Trophoblast cell (in vitro differentiated cells and primary cell): ENCODE measurements at regions not wholly inside any gene's neighbourhood (a gene's known extent, or its start where the extent isn't known, plus 50 kb on each side); places are given as distances from the start of the nearest gene placed in this dataset.

Experiments
- DNase-seq, 2 donors: peaks; one replicate each; pipeline ENCODE4 v3.0.0-alpha.2; 2016
- H2AFZ ChIP-seq: 2 replicates; pipeline ENCODE4 v1.6.1; 2013; ENCODE audit warnings: low read length, moderate library complexity, mild to moderate bottlenecking; ENCODE audit not compliant: insufficient read depth, poor library complexity
- H2AK5ac ChIP-seq: 2 replicates; pipeline ENCODE4 v1.6.1; 2013; ENCODE audit warnings: mild to moderate bottlenecking, low read length
- H2BK120ac ChIP-seq: 2 replicates; pipeline ENCODE4 v1.6.1; 2013; ENCODE audit warnings: low read length, mild to moderate bottlenecking, moderate library complexity; ENCODE audit not compliant: insufficient read depth, poor library complexity
- H2BK12ac ChIP-seq: 2 replicates; pipeline ENCODE4 v1.6.1; 2013; ENCODE audit warnings: mild to moderate bottlenecking, low read length, moderate library complexity
- H2BK5ac ChIP-seq: 2 replicates; pipeline ENCODE4 v1.6.1; 2013; ENCODE audit warnings: low read length, low read depth, moderate library complexity, mild to moderate bottlenecking; ENCODE audit not compliant: poor library complexity
- H3K14ac ChIP-seq: 2 replicates; pipeline ENCODE4 v1.6.1; 2013; ENCODE audit warnings: mild to moderate bottlenecking, low read length
- H3K18ac ChIP-seq: 2 replicates; pipeline ENCODE4 v1.6.1; 2013; ENCODE audit warnings: mild to moderate bottlenecking, low read length
- H3K23ac ChIP-seq: 2 replicates; pipeline ENCODE4 v1.6.1; 2013; ENCODE audit warnings: low read length
- H3K27ac ChIP-seq: 2 replicates; pipeline ENCODE4 v1.5.1; 2013; ENCODE audit warnings: low read depth, mild to moderate bottlenecking, inconsistent platforms, low read length, moderate library complexity
- H3K27me3 ChIP-seq: 2 replicates; pipeline ENCODE4 v1.6.1; 2013; ENCODE audit warnings: inconsistent platforms, mild to moderate bottlenecking, low read length, moderate library complexity; ENCODE audit not compliant: insufficient read depth
- H3K36me3 ChIP-seq, 2 experiments: 1 replicate in 1 of 2; 2 replicates in 1 of 2; pipeline ENCODE4 v1.6.1; 2013; ENCODE audit warnings: low read length in 2 of 2, mild to moderate bottlenecking in 2 of 2, moderate library complexity in 1 of 2; ENCODE audit not compliant: insufficient read depth in 2 of 2, control insufficient read depth in 1 of 2
- H3K4ac ChIP-seq: 2 replicates; pipeline ENCODE4 v1.6.1; 2013; ENCODE audit warnings: low read depth, mild to moderate bottlenecking, low read length, moderate library complexity
- H3K4me1 ChIP-seq, 2 experiments: 1 replicate in 1 of 2; 2 replicates in 1 of 2; pipeline ENCODE4 v1.6.1; 2013; ENCODE audit warnings: low read length in 2 of 2, mild to moderate bottlenecking in 2 of 2, moderate library complexity in 1 of 2; ENCODE audit not compliant: insufficient read depth in 2 of 2, control insufficient read depth in 1 of 2
- H3K4me2 ChIP-seq: 2 replicates; pipeline ENCODE4 v1.6.1; 2013; ENCODE audit warnings: inconsistent platforms, mild to moderate bottlenecking, low read length, moderate library complexity
- H3K4me3 ChIP-seq: 2 replicates; pipeline ENCODE4 v1.5.1; 2013; ENCODE audit warnings: mild to moderate bottlenecking, low read depth, low read length, inconsistent platforms
- H3K79me1 ChIP-seq: one replicate; pipeline ENCODE4 v1.6.1; 2013; ENCODE audit warnings: low read length
- H3K79me2 ChIP-seq: 2 replicates; pipeline ENCODE4 v1.6.1; 2013; ENCODE audit warnings: low read length, mild to moderate bottlenecking; ENCODE audit not compliant: control insufficient read depth, insufficient read depth, poor library complexity
- H3K9ac ChIP-seq: 2 replicates; pipeline ENCODE4 v1.6.1; 2013; ENCODE audit warnings: mild to moderate bottlenecking, low read length
- H3K9me3 ChIP-seq: 2 replicates; pipeline ENCODE4 v1.6.1; 2013; ENCODE audit warnings: low read depth, mild to moderate bottlenecking, control low read depth, inconsistent platforms, low read length; ENCODE audit not compliant: insufficient read depth
- H4K12ac ChIP-seq: 2 replicates; pipeline ENCODE4 v1.6.1; 2013; ENCODE audit warnings: low read depth, mild to moderate bottlenecking, low read length, moderate library complexity
- H4K8ac ChIP-seq: 2 replicates; pipeline ENCODE4 v1.6.1; 2013; ENCODE audit warnings: low read depth, mild to moderate bottlenecking, low read length, moderate library complexity
- H4K91ac ChIP-seq: one replicate; pipeline ENCODE4 v1.6.1; 2013; ENCODE audit warnings: low read depth, mild to moderate bottlenecking, low read length, moderate library complexity
- WGBS: extraction: QIAGEN DNeasy Blood & Tissue Kit; methylation state at CpG from one replicate; pipeline ENCODE4 v1.1.7; 2013; ENCODE audit warnings: missing lambda C conversion rate; ENCODE audit not compliant: insufficient read length, insufficient coverage; ENCODE audit errors: extremely low coverage; 5-methylcytosine and 5-hydroxymethylcytosine counted together

- no peak overlapping the region for H2BK120ac ChIP-seq
Measured at GRCh38 chr2:82528288-82528687, 1930.8 kb downstream of the SUCLG1 start.

GRCh38 chr2:82527124-82527523 lies 1932.0 kb downstream of the SUCLG1 start:
- H3K4ac ChIP-seq = no peak overlapping the region
- no peak overlapping the region for H3K14ac ChIP-seq
- H3K9me3 ChIP-seq = peaks cover 2% of the 10 kb centered on the region
- H3K4me1 ChIP-seq = no peaks in the 10 kb centered on the region
- H3K23ac ChIP-seq = no peak overlapping the region
- H4K8ac ChIP-seq = no peak overlapping the region
- no peaks in the 10 kb centered on the region for H3K79me1 ChIP-seq
- H3K18ac ChIP-seq = no peak overlapping the region
- no peaks in the 10 kb centered on the region for H3K79me2 ChIP-seq
- no peak overlapping the region for H2AFZ ChIP-seq
- no peak overlapping the region for H3K4me3 ChIP-seq
- H3K27me3 ChIP-seq = no peaks in the 10 kb centered on the region
- H3K36me3 ChIP-seq = no peaks in the 10 kb centered on the region
- H3K27ac ChIP-seq = no peak overlapping the region
- no peak overlapping the region for H2BK5ac ChIP-seq
- no peak overlapping the region for H2BK120ac ChIP-seq
- H2AK5ac ChIP-seq = no peak overlapping the region
- no CpG with 5 or more reads among the region's 12 CpGs for WGBS
- H3K4me2 ChIP-seq = no peak overlapping the region
- no peak overlapping the region for H4K91ac ChIP-seq
- H2BK12ac ChIP-seq = no peak overlapping the region
- H3K9ac ChIP-seq = no peak overlapping the region
- DNase-seq = no peak
- H4K12ac ChIP-seq = no peak overlapping the region

More at GRCh38 chr2:82528288-82528687, 1930.8 kb downstream of the SUCLG1 start:
- no peak overlapping the region for H2BK5ac ChIP-seq
- H3K23ac ChIP-seq = no peak overlapping the region
- H3K79me1 ChIP-seq = no peaks in the 10 kb centered on the region
- H3K36me3 ChIP-seq = no peaks in the 10 kb centered on the region
- no CpG with 5 or more reads among the region's 8 CpGs for WGBS
- H3K14ac ChIP-seq = no peak overlapping the region
- H3K4me2 ChIP-seq = no peak overlapping the region
- H3K27me3 ChIP-seq = no peaks in the 10 kb centered on the region
- no peak overlapping the region for H4K12ac ChIP-seq
- H3K18ac ChIP-seq = no peak overlapping the region
- no peak overlapping the region for H4K91ac ChIP-seq
- H2AK5ac ChIP-seq = no peak overlapping the region
- H3K9ac ChIP-seq = no peak overlapping the region
- H3K9me3 ChIP-seq = peaks cover 2% of the 10 kb centered on the region
- no peak overlapping the region for H2BK12ac ChIP-seq
- H3K4me3 ChIP-seq = no peak overlapping the region
- H3K79me2 ChIP-seq = no peaks in the 10 kb centered on the region
- H3K4ac ChIP-seq = no peak overlapping the region
- no peaks in the 10 kb centered on the region for H3K4me1 ChIP-seq
- no peak overlapping the region for H3K27ac ChIP-seq
- no peak overlapping the region for H4K8ac ChIP-seq
- H2AFZ ChIP-seq = no peak overlapping the region
- no peak for DNase-seq

GRCh38 chr2:82526277-82526676 lies 1932.8 kb downstream of the SUCLG1 start:
- Histone ChIP-seq H4K8ac (no peak overlapping the region), H3K4me3 (no peak overlapping the region), H2BK120ac (no peak overlapping the region), H3K9me3 (peaks cover 2% of the 10 kb centered on the region), H3K27ac (no peak overlapping the region), H3K27me3 (no peaks in the 10 kb centered on the region), H3K4ac (no peak overlapping the region), H2AK5ac (no peak overlapping the region), H3K14ac (no peak overlapping the region), H2BK12ac (no peak overlapping the region), H4K12ac (no peak overlapping the region), H3K9ac (no peak overlapping the region), H3K4me2 (no peak overlapping the region), H2AFZ (no peak overlapping the region), H3K36me3 (no peaks in the 10 kb centered on the region), H4K91ac (no peak overlapping the region), H2BK5ac (no peak overlapping the region), H3K4me1 (no peaks in the 10 kb centered on the region), H3K79me1 (no peaks in the 10 kb centered on the region), H3K18ac (no peak overlapping the region), H3K79me2 (no peaks in the 10 kb centered on the region), H3K23ac (no peak overlapping the region)
- no CpG with 5 or more reads among the region's 7 CpGs for WGBS
- no peak for DNase-seq

- no peaks in the 10 kb centered on the region for H3K79me2 ChIP-seq
- H3K4me2 ChIP-seq = no peak overlapping the region
- no peak overlapping the region for H3K14ac ChIP-seq
- no peak overlapping the region for H4K8ac ChIP-seq
- H3K23ac ChIP-seq = no peak overlapping the region
- no peak overlapping the region for H2BK12ac ChIP-seq
- H3K4ac ChIP-seq = no peak overlapping the region
- no peak overlapping the region for H2AFZ ChIP-seq
- no CpG with 5 or more reads among the region's 8 CpGs for WGBS
- no peak overlapping the region for H3K9ac ChIP-seq
- no peaks in the 10 kb centered on the region for H3K4me1 ChIP-seq
- no peak overlapping the region for H3K18ac ChIP-seq
- H3K27ac ChIP-seq = no peak overlapping the region
- no peak overlapping the region for H4K12ac ChIP-seq
- no peaks in the 10 kb centered on the region for H3K27me3 ChIP-seq
- no peak overlapping the region for H2BK5ac ChIP-seq
- H3K79me1 ChIP-seq = no peaks in the 10 kb centered on the region
- H3K4me3 ChIP-seq = no peak overlapping the region
- no peaks in the 10 kb centered on the region for H3K36me3 ChIP-seq
- H2BK120ac ChIP-seq = no peak overlapping the region
- no peak for DNase-seq
- peaks cover 2% of the 10 kb centered on the region for H3K9me3 ChIP-seq
- H2AK5ac ChIP-seq = no peak overlapping the region
- H4K91ac ChIP-seq = no peak overlapping the region
Measured at GRCh38 chr2:82525744-82526143, 1933.3 kb downstream of the SUCLG1 start.
